T-cell (primary cell): ENCODE measurements at regions not wholly inside any gene's neighbourhood (a gene's known extent, or its start where the extent isn't known, plus 50 kb on each side); places are given as distances from the start of the nearest gene placed in this dataset.

ENCODE experiments used
- ATAC-seq, 4 experiments: fragments of 200-7000 bp in 3 of 4; fragments of 150-1000 bp in 1 of 4; cut with Tn5 transposase; replicated peaks in 1 of 4; 1 replicate in 3 of 4; 2 replicates in 1 of 4; pipeline ENCODE4 v1.10.0; 2021; ENCODE audit warnings: moderate library complexity in 3 of 4, mild to moderate bottlenecking in 2 of 4, moderate number of reproducible peaks in 1 of 4
- CTCF ChIA-PET, 2 donors: fragments of 300-600 bp; sonication (Branson Sonifier 250); formaldehyde crosslinking; loops; one replicate each; lab custom pipeline; 2022; ENCODE audit warnings: antibody characterized with exemption in 2 of 2; lab: Charles Lee
- POLR2A ChIA-PET, 2 donors: fragments of 300-600 bp; sonication (Branson Sonifier 250); formaldehyde crosslinking; loops; one replicate each; lab custom pipeline; 2022; ENCODE audit warnings: antibody characterized with exemption in 2 of 2; lab: Charles Lee
- DNase-seq, 35 experiments: peaks; one replicate each; pipeline versions ENCODE4 v3.0.0 to v3.0.0-alpha.2; 2013 to 2023
- H3K27ac ChIP-seq: one replicate; pipeline ENCODE4 v1.5.1; 2013; ENCODE audit warnings: low read length
- H3K27me3 ChIP-seq, 2 experiments: replicated peaks in 1 of 2; 1 replicate in 1 of 2; 2 replicates in 1 of 2; pipeline versions ENCODE4 v1.6.1 to v1.7.0; 2013; ENCODE audit warnings: low read length in 1 of 2, mixed read lengths in 1 of 2; ENCODE audit not compliant: control insufficient read depth in 2 of 2, insufficient read depth in 2 of 2; ENCODE audit errors: extremely low read depth in 1 of 2
- H3K36me3 ChIP-seq, 2 donors: 1 replicate in 1 of 2; 2 replicates in 1 of 2; pipeline versions ENCODE4 v1.6.1 to v1.7.0; 2013; ENCODE audit warnings: low read length in 1 of 2; ENCODE audit not compliant: control insufficient read depth in 2 of 2, insufficient read depth in 1 of 2; ENCODE audit errors: extremely low read depth in 1 of 2
- H3K4me1 ChIP-seq, 2 experiments: 1 replicate in 1 of 2; 2 replicates in 1 of 2; pipeline versions ENCODE4 v1.6.1 to v1.7.0; 2013; ENCODE audit warnings: low read length in 2 of 2, mixed read lengths in 1 of 2; ENCODE audit not compliant: insufficient read depth in 2 of 2, control insufficient read depth in 1 of 2; ENCODE audit errors: extremely low read depth in 1 of 2
- H3K4me3 ChIP-seq, 2 donors: 1 replicate in 1 of 2; 2 replicates in 1 of 2; pipeline versions ENCODE4 v1.5.1 to v1.7.0; 2013; ENCODE audit warnings: mild to moderate bottlenecking in 2 of 2, low read length in 1 of 2, moderate library complexity in 1 of 2; ENCODE audit not compliant: control insufficient read depth in 1 of 2; ENCODE audit errors: extremely low read depth in 1 of 2
- H3K9me3 ChIP-seq: 2 replicates; pipeline ENCODE4 v1.7.0; 2013
- H3K27ac Mint-ChIP-seq, 2 donors: one replicate each; pipeline ENCODE4 v1.8.0; 2020 to 2021; ENCODE audit warnings: mild to moderate bottlenecking in 2 of 2, mixed read lengths in 2 of 2
- H3K27me3 Mint-ChIP-seq, 2 donors: one replicate each; pipeline ENCODE4 v1.8.0; 2021 to 2022; ENCODE audit warnings: mixed read lengths in 2 of 2
- H3K36me3 Mint-ChIP-seq: one replicate; pipeline ENCODE4 v1.8.0; 2021; ENCODE audit warnings: mixed read lengths
- H3K4me1 Mint-ChIP-seq, 3 donors: one replicate each; pipeline ENCODE4 v1.8.0; 2020 to 2022; ENCODE audit warnings: mixed read lengths in 3 of 3, mild to moderate bottlenecking in 1 of 3
- H3K4me3 Mint-ChIP-seq, 3 donors: one replicate each; pipeline ENCODE4 v1.8.0; 2020 to 2022; ENCODE audit warnings: mild to moderate bottlenecking in 3 of 3, mixed read lengths in 3 of 3, moderate library complexity in 3 of 3
- H3K9me3 Mint-ChIP-seq, 3 donors: one replicate each; pipeline ENCODE4 v1.8.0; 2020 to 2022; ENCODE audit warnings: mixed read lengths in 3 of 3
- WGBS: methylation state at CpG from one replicate; pipeline ENCODE4 v1.1.5; 2013; ENCODE audit warnings: missing lambda C conversion rate; ENCODE audit not compliant: insufficient coverage; 5-methylcytosine and 5-hydroxymethylcytosine counted together

DNA sequence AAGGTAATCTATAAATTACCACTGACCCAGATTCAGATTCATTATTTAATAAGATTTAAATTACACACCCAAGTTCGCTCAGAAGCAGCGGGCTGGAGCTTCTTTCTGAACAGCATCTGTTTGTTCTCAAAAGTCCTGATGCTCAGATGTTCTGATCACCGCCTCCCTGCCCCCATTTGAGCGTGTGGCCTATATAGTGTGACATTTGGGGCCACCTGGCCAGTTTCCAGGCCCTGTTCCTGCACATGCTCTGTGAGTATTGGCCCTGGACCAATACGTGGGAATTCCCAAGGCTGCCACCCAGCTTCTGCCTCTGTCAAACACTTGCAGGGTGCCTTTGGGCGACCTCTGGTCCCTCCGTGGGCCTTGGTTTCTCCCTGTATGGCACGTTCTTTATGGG, 228.8 kb downstream of the TFAP2C start:
- H3K27me3 ChIP-seq = peaks cover 3 to 9% of the 10 kb centered on the region in 2 experiments
- H3K4me1 ChIP-seq = no peaks in the 10 kb centered on the region
- H3K4me3 ChIP-seq = no peak overlapping the region
- H3K27ac Mint-ChIP-seq = no peak overlapping the region
- ATAC-seq (no peak), DNase-seq (no peak)
- no peaks in the 10 kb centered on the region for H3K36me3 ChIP-seq
- H3K9me3 Mint-ChIP-seq = no peaks in the 10 kb centered on the region
- POLR2A ChIA-PET = no interaction called here
- no peak overlapping the region for H3K4me3 Mint-ChIP-seq
- no peaks in the 10 kb centered on the region for H3K4me1 Mint-ChIP-seq
- CTCF ChIA-PET = no interaction called here
- no peaks in the 10 kb centered on the region for H3K9me3 ChIP-seq
- no peak overlapping the region for H3K27ac ChIP-seq
- H3K36me3 Mint-ChIP-seq = no peaks in the 10 kb centered on the region
- 77% methylated on average over 7 of the region's 8 CpGs for WGBS
- peaks cover 24 to 30% of the 10 kb centered on the region in 2 donors for H3K27me3 Mint-ChIP-seq

DNA sequence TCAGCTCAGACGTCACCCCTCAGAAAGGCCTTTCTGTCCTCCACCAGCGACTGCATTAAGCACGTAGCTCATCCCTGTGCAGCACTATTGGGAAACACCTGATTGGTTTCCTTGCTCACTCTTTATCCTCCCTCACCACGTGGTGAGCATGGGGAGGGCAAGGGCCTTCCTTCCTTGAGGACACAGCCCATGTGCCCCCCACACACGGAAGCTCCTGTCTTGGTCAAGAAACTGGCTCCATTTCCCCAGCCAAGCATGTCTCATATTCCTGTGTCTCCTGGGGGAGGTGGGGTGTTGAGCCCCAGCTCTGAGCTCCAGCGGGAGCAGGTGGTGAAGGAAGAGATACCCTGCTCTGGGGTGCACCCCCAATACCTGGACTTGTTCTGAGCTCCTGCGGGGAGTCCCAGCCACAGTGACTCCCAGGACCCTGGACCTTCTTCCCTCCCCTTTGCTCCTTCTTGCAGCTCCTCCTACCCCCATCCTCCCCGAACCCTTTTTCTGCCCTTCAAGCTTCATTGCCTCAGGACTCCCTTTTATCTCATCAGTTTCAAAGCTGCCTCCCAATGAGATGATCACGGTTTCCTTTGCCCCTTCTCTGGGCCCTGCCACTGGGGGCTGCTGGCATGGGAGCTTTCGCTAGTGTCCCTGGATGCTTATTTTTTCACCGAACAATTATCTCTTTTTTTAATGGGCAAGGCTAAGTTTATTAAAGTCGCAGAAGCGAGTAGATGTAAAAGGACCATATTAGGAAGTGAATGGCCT, 230.1 kb downstream of the TFAP2C start:
- Histone ChIP-seq H3K27ac (no peak overlapping the region), H3K9me3 (no peaks in the 10 kb centered on the region), H3K4me1 (no peaks in the 10 kb centered on the region), H3K36me3 (no peaks in the 10 kb centered on the region), H3K4me3 (no peak overlapping the region), H3K27me3 (peaks cover 3 to 8% of the 10 kb centered on the region in 2 experiments)
- ATAC-seq = no peak
- no peak overlapping the region for H3K4me3 Mint-ChIP-seq
- POLR2A ChIA-PET = interaction anchor here in 1 of 2 donors (0.7 kb wide), 1 partner anchor 22 kb away, joined by 8 read pairs; no protein-coding TSS in a partner anchor
- no peaks in the 10 kb centered on the region for H3K4me1 Mint-ChIP-seq
- no peak overlapping the region for H3K27ac Mint-ChIP-seq
- CTCF ChIA-PET = no interaction called here
- H3K36me3 Mint-ChIP-seq = no peaks in the 10 kb centered on the region
- H3K27me3 Mint-ChIP-seq = peaks cover 32 to 37% of the 10 kb centered on the region in 2 donors
- no peak for DNase-seq
- 63% methylated on average over 3 of the region's 13 CpGs for whole genome bisulfite sequencing
- no peaks in the 10 kb centered on the region for H3K9me3 Mint-ChIP-seq

DNA sequence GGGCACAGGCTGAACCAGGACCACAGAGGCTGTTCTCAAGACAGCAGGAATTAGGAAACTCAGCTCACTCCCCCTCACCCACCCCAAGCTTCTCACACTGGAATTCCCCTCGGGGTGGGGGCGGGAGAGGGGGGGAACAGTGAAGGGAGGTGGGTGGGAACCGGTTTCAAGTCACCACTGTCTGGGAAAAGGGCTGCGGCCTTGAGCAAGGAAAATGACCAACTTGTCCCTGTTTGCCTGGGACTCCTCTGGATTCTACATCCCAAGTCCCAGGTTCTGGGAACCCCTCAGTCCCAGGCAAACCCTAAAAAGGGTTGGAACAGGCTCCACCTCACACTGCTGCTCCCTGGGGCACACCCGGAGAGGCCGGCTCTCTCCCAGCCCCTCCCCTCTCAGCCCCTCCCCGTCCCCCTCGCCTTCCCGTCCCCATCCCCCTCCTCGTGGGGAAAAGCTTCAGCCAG, 230.7 kb downstream of the TFAP2C start:
- H3K36me3 Mint-ChIP-seq = no peaks in the 10 kb centered on the region
- ATAC-seq = no peak
- POLR2A ChIA-PET = interaction anchor here in 1 of 2 donors (0.7 kb wide), 1 partner anchor 22 kb away, joined by 8 read pairs; no protein-coding TSS in a partner anchor

DNA sequence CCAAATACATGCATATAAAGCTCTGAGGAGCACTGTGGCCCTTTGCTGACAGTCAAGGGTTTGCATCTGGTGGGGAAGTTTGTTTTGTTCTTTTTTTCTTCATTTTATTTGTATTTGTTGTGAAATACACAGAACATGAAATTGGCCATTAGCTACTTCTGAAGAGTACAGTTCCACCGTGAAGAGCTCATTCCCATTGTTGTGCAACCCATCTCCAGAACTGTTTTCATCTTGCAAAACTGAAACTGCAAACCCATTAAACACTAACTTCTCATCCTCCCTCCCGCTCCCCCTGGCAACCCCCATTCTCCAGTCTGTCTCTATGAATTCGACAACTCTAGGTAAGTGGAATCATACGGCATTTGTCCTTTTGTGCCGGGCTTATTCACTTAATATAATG, 231.3 kb downstream of the TFAP2C start:
- Mint-ChIP-seq H3K4me1 (no peaks in the 10 kb centered on the region), H3K27ac (no peak overlapping the region), H3K9me3 (no peaks in the 10 kb centered on the region), H3K27me3 (peaks cover 39 to 43% of the 10 kb centered on the region in 2 donors), H3K4me3 (no peak overlapping the region), H3K36me3 (no peaks in the 10 kb centered on the region)
- POLR2A ChIA-PET = no interaction called here
- Histone ChIP-seq H3K4me1 (no peaks in the 10 kb centered on the region), H3K27ac (no peak overlapping the region), H3K4me3 (no peak overlapping the region), H3K27me3 (peaks cover 3 to 13% of the 10 kb centered on the region in 2 experiments), H3K9me3 (no peaks in the 10 kb centered on the region), H3K36me3 (no peaks in the 10 kb centered on the region)
- no peak for ATAC-seq
- 46% methylated on average over 2 of the region's 5 CpGs for WGBS
- CTCF ChIA-PET = no interaction called here
- no peak for DNase-seq

More for the DNA sequence above, 230.7 kb downstream of the TFAP2C start:
- H3K27me3 Mint-ChIP-seq = peaks cover 38 to 41% of the 10 kb centered on the region in 2 donors
- H3K27ac Mint-ChIP-seq = no peak overlapping the region
- H3K4me1 ChIP-seq = no peaks in the 10 kb centered on the region
- H3K36me3 ChIP-seq = no peaks in the 10 kb centered on the region
- no peak overlapping the region for H3K4me3 ChIP-seq
- H3K4me3 Mint-ChIP-seq = no peak overlapping the region
- WGBS = no CpG with 5 or more reads among the region's 10 CpGs
- no peaks in the 10 kb centered on the region for H3K9me3 ChIP-seq
- CTCF ChIA-PET = no interaction called here
- peaks cover 3 to 12% of the 10 kb centered on the region in 2 experiments for H3K27me3 ChIP-seq
- no peaks in the 10 kb centered on the region for H3K9me3 Mint-ChIP-seq
- H3K4me1 Mint-ChIP-seq = no peaks in the 10 kb centered on the region
- DNase-seq = no peak
- H3K27ac ChIP-seq = no peak overlapping the region

DNA sequence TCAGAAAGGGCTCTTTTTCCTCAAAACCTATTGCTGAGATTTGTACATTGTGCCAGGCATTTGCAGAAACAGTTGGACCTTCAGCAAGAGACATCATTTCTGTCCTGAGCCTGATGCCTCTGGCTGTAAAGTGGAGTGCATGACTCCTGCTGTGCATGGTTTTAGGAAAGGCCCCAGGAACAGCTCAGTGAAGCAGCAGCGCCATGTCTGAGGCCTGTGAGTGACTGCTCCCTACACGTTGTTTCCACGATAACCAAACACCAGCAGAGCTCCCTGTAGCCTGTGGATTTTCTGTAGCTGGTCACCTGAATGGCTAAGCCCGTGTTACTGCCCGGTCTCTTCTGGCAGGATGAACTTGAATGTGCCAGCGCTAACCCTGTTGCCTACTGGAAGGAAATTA, 232.5 kb downstream of the TFAP2C start:
- POLR2A ChIA-PET = interaction anchor here in 1 of 2 donors (0.5 kb wide), 1 partner anchor 440 kb away, joined by 6 read pairs; no protein-coding TSS in a partner anchor
- no peaks in the 10 kb centered on the region for H3K4me1 ChIP-seq

DNA sequence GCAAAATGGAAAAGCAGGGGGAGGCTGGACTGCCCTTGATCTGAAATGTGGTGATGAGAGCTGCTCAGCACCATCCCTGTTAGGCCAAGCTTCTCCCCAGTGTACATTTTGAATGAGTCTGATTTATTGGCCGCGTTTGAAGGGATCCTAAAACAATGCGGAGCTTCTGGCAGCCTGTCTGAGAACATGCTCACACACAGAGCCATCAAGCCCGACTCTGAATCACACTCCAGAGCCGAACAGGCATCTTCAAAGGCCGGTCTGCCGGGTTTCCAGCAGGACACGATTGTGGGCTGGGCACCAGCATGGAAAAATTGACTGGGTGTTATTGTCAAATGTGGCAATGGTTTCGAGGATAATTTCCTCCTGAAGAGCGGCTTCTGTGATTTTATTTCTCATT, 235.9 kb downstream of the TFAP2C start:
- 64% methylated on average over 7 of the region's 10 CpGs for WGBS
- H3K4me1 ChIP-seq = no peaks in the 10 kb centered on the region
- Mint-ChIP-seq H3K4me3 (no peak overlapping the region), H3K27ac (no peak overlapping the region), H3K36me3 (no peaks in the 10 kb centered on the region), H3K9me3 (peaks cover 0 to 8% (median 0%) of the 10 kb centered on the region in 3 donors), H3K27me3 (peaks cover 40 to 45% of the 10 kb centered on the region in 2 donors), H3K4me1 (no peaks in the 10 kb centered on the region)
- ChIA-PET POLR2A (no interaction called here), CTCF (no interaction called here)
- no peaks in the 10 kb centered on the region for H3K36me3 ChIP-seq
- H3K27ac ChIP-seq = no peak overlapping the region
- H3K9me3 ChIP-seq = no peaks in the 10 kb centered on the region
- ATAC-seq (no peak), DNase-seq (no peak)
- H3K4me3 ChIP-seq = no peak overlapping the region
- H3K27me3 ChIP-seq = peaks cover 3 to 19% of the 10 kb centered on the region in 2 experiments

More for the DNA sequence above, 232.5 kb downstream of the TFAP2C start:
- no peaks in the 10 kb centered on the region for H3K9me3 ChIP-seq
- H3K36me3 Mint-ChIP-seq = no peaks in the 10 kb centered on the region
- ATAC-seq = no peak
- no peak overlapping the region for H3K4me3 ChIP-seq
- no peak for DNase-seq
- H3K9me3 Mint-ChIP-seq = no peaks in the 10 kb centered on the region
- H3K27me3 ChIP-seq = peaks cover 3 to 17% of the 10 kb centered on the region in 2 experiments
- no peak overlapping the region for H3K4me3 Mint-ChIP-seq
- no peak overlapping the region for H3K27ac Mint-ChIP-seq
- H3K27ac ChIP-seq = no peak overlapping the region
- H3K4me1 Mint-ChIP-seq = no peaks in the 10 kb centered on the region
- CTCF ChIA-PET = no interaction called here
- WGBS = 50% methylated on average over 2 of the region's 6 CpGs
- H3K27me3 Mint-ChIP-seq = peaks cover 39 to 49% of the 10 kb centered on the region in 2 donors
- no peaks in the 10 kb centered on the region for H3K36me3 ChIP-seq
